ENCODE measurements at regions not wholly inside any gene's neighbourhood (a gene's known extent, or its start where the extent isn't known, plus 50 kb on each side); places are given as distances from the start of the nearest gene placed in this dataset.
"Not testable (repeated sequence)": the region's sequence is repeated elsewhere in the genome, so short reads cannot be mapped to it uniquely, and the experiment has no call there.

GRCh38 chr6:114865506-114865905, 522.7 kb upstream of the HS3ST5 start:
- H3K36me3 ChIP-seq (ENCODE audit: control insufficient read depth in 2 of 2, insufficient read depth in 2 of 2, low read length in 1 of 2); H3K4me1 ChIP-seq (ENCODE audit: control insufficient read depth in 2 of 2, insufficient read depth in 2 of 2, low read length in 2 of 2); H3K27ac ChIP-seq (ENCODE audit: low read depth in 1 of 2, low read length in 1 of 2); H3K4me3 ChIP-seq (ENCODE audit: low read length in 2 of 2); H3K27me3 ChIP-seq (ENCODE audit: control insufficient read depth in 2 of 2, insufficient read depth in 1 of 2, low read length in 1 of 2); H3K9me3 ChIP-seq (ENCODE audit: control insufficient read depth in 2 of 2, insufficient read depth in 1 of 2, low read length in 1 of 2); DNase-seq (ENCODE audit: low read depth in 6 of 9, low spot score in 9 of 9): not testable (repeated sequence)
- 96% methylated on average over 14 of the region's 14 CpGs for WGBS

GRCh38 chr6:114863610-114864009, 520.8 kb upstream of the HS3ST5 start:
- Histone ChIP-seq H3K4me3 (ENCODE audit: low read length in 2 of 2) (no peak overlapping the region), H3K9me3 (ENCODE audit: control insufficient read depth in 2 of 2, insufficient read depth in 1 of 2, low read length in 1 of 2) (peaks cover 0 to 3% of the 10 kb centered on the region in 2 donors), H3K4me1 (ENCODE audit: control insufficient read depth in 2 of 2, insufficient read depth in 2 of 2, low read length in 2 of 2) (no peaks in the 10 kb centered on the region), H3K27me3 (ENCODE audit: control insufficient read depth in 2 of 2, insufficient read depth in 1 of 2, low read length in 1 of 2) (no peaks in the 10 kb centered on the region), H3K27ac (ENCODE audit: low read depth in 1 of 2, low read length in 1 of 2) (no peak overlapping the region), H3K36me3 (ENCODE audit: control insufficient read depth in 2 of 2, insufficient read depth in 2 of 2, low read length in 1 of 2) (no peaks in the 10 kb centered on the region)
- 78% methylated on average over 2 of the region's 2 CpGs for WGBS
- no peak for DNase-seq (ENCODE audit: low read depth in 6 of 9, low spot score in 9 of 9)

DNA sequence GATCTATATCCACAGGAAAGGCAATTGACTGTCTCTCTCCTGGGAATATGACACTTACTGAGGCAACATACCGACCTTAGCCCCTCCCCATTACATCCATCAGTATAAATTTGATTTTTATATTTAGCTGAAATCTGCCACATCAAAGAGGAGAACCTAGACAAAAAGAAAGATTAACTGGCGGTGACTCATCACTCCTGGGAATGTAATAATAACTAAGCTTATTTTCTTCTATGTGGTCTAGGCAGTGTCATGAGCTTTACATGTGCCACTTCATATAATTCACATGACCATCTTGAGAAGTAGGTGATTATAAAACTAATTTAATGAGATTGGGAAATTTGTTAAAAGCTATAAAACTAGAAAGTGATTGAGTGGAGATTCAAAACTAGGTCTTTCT, 520.0 kb upstream of the HS3ST5 start:
- H3K4me3 ChIP-seq (ENCODE audit: low read length in 2 of 2), result no peak overlapping the region
- no peaks in the 10 kb centered on the region for H3K4me1 ChIP-seq (ENCODE audit: control insufficient read depth in 2 of 2, insufficient read depth in 2 of 2, low read length in 2 of 2)
- WGBS, result 81% methylated on average over 2 of the region's 2 CpGs
- H3K27me3 ChIP-seq (ENCODE audit: control insufficient read depth in 2 of 2, insufficient read depth in 1 of 2, low read length in 1 of 2), result no peaks in the 10 kb centered on the region
- no peak for DNase-seq (ENCODE audit: low read depth in 6 of 9, low spot score in 9 of 9)
- H3K36me3 ChIP-seq (ENCODE audit: control insufficient read depth in 2 of 2, insufficient read depth in 2 of 2, low read length in 1 of 2), result no peaks in the 10 kb centered on the region
- H3K27ac ChIP-seq (ENCODE audit: low read depth in 1 of 2, low read length in 1 of 2), result no peak overlapping the region
- H3K9me3 ChIP-seq (ENCODE audit: control insufficient read depth in 2 of 2, insufficient read depth in 1 of 2, low read length in 1 of 2), result peaks cover 0 to 3% of the 10 kb centered on the region in 2 donors

DNA sequence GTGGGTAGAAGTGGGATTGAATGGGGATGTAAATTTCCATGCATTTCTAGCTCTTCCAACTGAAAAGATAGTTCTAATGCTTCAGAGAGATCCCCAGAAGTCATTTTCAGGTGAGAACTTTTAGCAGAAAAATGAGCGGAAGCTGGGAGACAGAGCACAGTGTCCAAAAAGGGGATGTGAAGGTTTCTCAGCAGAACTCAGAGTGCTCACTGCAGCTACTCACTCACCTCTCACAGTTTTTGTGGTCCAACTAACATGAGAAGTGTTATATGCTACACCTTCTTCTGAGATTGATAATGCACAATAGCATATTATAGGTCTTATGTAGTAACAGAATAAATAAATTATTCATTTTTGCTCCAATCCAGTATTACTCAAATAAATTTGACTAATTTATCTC, 519.2 kb upstream of the HS3ST5 start:
- WGBS, result 96% methylated on average over 1 of the region's 1 CpG
- Histone ChIP-seq H3K4me3 (ENCODE audit: low read length in 2 of 2) (no peak overlapping the region), H3K9me3 (ENCODE audit: control insufficient read depth in 2 of 2, insufficient read depth in 1 of 2, low read length in 1 of 2) (peaks cover 0 to 3% of the 10 kb centered on the region in 2 donors), H3K4me1 (ENCODE audit: control insufficient read depth in 2 of 2, insufficient read depth in 2 of 2, low read length in 2 of 2) (no peaks in the 10 kb centered on the region), H3K27ac (ENCODE audit: low read depth in 1 of 2, low read length in 1 of 2) (no peak overlapping the region), H3K36me3 (ENCODE audit: control insufficient read depth in 2 of 2, insufficient read depth in 2 of 2, low read length in 1 of 2) (no peaks in the 10 kb centered on the region), H3K27me3 (ENCODE audit: control insufficient read depth in 2 of 2, insufficient read depth in 1 of 2, low read length in 1 of 2) (no peaks in the 10 kb centered on the region)
- no peak for DNase-seq (ENCODE audit: low read depth in 6 of 9, low spot score in 9 of 9)

DNA sequence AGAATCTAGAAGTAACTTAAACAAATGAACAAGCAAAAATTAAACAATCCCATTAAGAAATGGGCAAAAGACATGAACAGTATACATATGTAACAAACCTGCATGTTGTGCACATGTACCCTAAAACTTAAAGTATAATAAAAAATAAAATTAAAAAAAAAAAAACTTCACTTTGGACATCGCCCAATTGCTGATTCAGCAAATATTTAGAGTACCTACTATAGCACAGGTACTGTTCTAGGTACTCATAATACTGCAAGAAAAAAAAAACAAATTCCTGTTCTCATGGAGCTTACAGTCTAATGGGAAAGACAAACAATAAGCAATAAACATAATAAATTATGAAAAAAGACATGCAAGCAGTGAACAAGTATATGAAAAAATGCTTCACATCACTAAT, 501.5 kb upstream of the HS3ST5 start:
- H3K9me3 ChIP-seq (ENCODE audit: control insufficient read depth in 2 of 2, insufficient read depth in 1 of 2, low read length in 1 of 2), result no peaks in the 10 kb centered on the region
- no peaks in the 10 kb centered on the region for H3K4me1 ChIP-seq (ENCODE audit: control insufficient read depth in 2 of 2, insufficient read depth in 2 of 2, low read length in 2 of 2)
- no peaks in the 10 kb centered on the region for H3K27me3 ChIP-seq (ENCODE audit: control insufficient read depth in 2 of 2, insufficient read depth in 1 of 2, low read length in 1 of 2)
- H3K4me3 ChIP-seq (ENCODE audit: low read length in 2 of 2), result no peak overlapping the region
- 87% methylated on average over 1 of the region's 1 CpG for WGBS
- DNase-seq (ENCODE audit: low read depth in 6 of 9, low spot score in 9 of 9), result no peak
- no peak overlapping the region for H3K27ac ChIP-seq (ENCODE audit: low read depth in 1 of 2, low read length in 1 of 2)
- no peaks in the 10 kb centered on the region for H3K36me3 ChIP-seq (ENCODE audit: control insufficient read depth in 2 of 2, insufficient read depth in 2 of 2, low read length in 1 of 2)

DNA sequence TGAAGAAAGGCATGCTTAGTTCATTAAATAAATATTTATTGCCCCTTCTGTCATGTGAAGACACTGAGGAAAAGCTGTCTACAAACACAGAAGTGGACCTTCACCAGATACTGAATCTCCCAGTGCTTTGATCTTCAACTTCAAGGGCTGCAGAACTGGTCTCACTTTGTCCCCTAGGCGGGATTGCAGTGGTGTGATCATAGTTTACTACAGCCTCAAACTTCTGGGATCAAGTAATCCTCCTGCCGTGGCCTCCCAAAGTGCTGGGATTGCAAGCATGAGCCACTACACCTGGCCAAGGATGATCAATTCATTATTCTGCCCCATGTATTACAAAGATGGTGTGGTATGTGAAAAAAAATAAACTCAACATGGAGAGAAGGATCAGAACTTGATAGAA, 496.2 kb upstream of the HS3ST5 start:
- Histone ChIP-seq H3K27me3 (ENCODE audit: control insufficient read depth in 2 of 2, insufficient read depth in 1 of 2, low read length in 1 of 2) (no peaks in the 10 kb centered on the region), H3K4me3 (ENCODE audit: low read length in 2 of 2) (no peak overlapping the region), H3K27ac (ENCODE audit: low read depth in 1 of 2, low read length in 1 of 2) (no peak overlapping the region), H3K9me3 (ENCODE audit: control insufficient read depth in 2 of 2, insufficient read depth in 1 of 2, low read length in 1 of 2) (peaks cover 0 to 3% of the 10 kb centered on the region in 2 donors), H3K36me3 (ENCODE audit: control insufficient read depth in 2 of 2, insufficient read depth in 2 of 2, low read length in 1 of 2) (no peaks in the 10 kb centered on the region), H3K4me1 (ENCODE audit: control insufficient read depth in 2 of 2, insufficient read depth in 2 of 2, low read length in 2 of 2) (no peaks in the 10 kb centered on the region)
- no peak for DNase-seq (ENCODE audit: low read depth in 6 of 9, low spot score in 9 of 9)
- 84% methylated on average over 2 of the region's 2 CpGs for WGBS

GRCh38 chr6:114833211-114833610, 490.4 kb upstream of the HS3ST5 start:
- Histone ChIP-seq H3K4me3 (ENCODE audit: low read length in 2 of 2) (no peak overlapping the region), H3K27ac (ENCODE audit: low read depth in 1 of 2, low read length in 1 of 2) (no peak overlapping the region), H3K9me3 (ENCODE audit: control insufficient read depth in 2 of 2, insufficient read depth in 1 of 2, low read length in 1 of 2) (no peaks in the 10 kb centered on the region), H3K36me3 (ENCODE audit: control insufficient read depth in 2 of 2, insufficient read depth in 2 of 2, low read length in 1 of 2) (no peaks in the 10 kb centered on the region), H3K4me1 (ENCODE audit: control insufficient read depth in 2 of 2, insufficient read depth in 2 of 2, low read length in 2 of 2) (no peaks in the 10 kb centered on the region), H3K27me3 (ENCODE audit: control insufficient read depth in 2 of 2, insufficient read depth in 1 of 2, low read length in 1 of 2) (no peaks in the 10 kb centered on the region)
- DNase-seq (ENCODE audit: low read depth in 6 of 9, low spot score in 9 of 9), result no peak
- WGBS, result 91% methylated on average over 1 of the region's 1 CpG

DNA sequence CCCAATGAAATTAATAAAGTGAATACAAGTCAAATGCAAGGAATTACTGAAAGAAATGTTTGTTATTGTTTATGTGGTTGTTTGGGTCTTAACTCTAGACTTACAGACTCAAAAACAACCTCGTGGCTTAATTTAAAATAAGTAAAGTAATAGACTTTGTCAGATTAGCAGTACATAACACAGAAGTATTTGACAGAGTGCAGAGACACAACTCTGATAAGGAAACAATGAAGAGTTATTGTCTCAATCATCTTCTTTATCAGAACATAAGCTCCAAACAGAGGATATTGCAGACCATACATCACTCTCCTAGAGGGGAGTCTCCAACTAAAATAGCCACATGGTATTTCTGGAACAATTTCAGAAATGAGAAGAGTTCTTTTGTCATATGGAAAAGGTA, 487.7 kb upstream of the HS3ST5 start:
- Histone ChIP-seq H3K4me1 (ENCODE audit: control insufficient read depth in 2 of 2, insufficient read depth in 2 of 2, low read length in 2 of 2) (no peaks in the 10 kb centered on the region), H3K27ac (ENCODE audit: low read depth in 1 of 2, low read length in 1 of 2) (no peak overlapping the region), H3K4me3 (ENCODE audit: low read length in 2 of 2) (no peak overlapping the region), H3K36me3 (ENCODE audit: control insufficient read depth in 2 of 2, insufficient read depth in 2 of 2, low read length in 1 of 2) (no peaks in the 10 kb centered on the region), H3K27me3 (ENCODE audit: control insufficient read depth in 2 of 2, insufficient read depth in 1 of 2, low read length in 1 of 2) (no peaks in the 10 kb centered on the region), H3K9me3 (ENCODE audit: control insufficient read depth in 2 of 2, insufficient read depth in 1 of 2, low read length in 1 of 2) (no peaks in the 10 kb centered on the region)
- 68% methylated on average over 1 of the region's 1 CpG for WGBS
- DNase-seq (ENCODE audit: low read depth in 6 of 9, low spot score in 9 of 9), result no peak

DNA sequence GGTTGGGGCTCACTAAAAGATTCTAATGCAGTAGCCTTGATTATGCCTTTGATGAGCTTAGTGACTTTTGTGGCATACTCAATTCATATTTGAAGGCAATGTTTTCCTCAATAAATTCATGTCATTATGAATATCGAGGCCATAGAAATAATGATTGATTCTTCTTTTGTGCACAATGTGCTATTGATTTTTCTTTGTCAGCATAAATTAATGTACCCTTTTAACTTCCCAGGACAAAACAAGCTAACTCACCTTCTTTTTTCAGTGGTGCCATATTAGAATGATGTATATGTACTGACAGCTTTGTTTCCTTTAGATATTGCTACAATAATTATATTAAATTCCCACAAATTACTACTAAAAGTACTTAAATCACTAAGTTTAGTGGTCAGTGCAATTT, 484.3 kb upstream of the HS3ST5 start:
- Histone ChIP-seq H3K9me3 (ENCODE audit: control insufficient read depth in 2 of 2, insufficient read depth in 1 of 2, low read length in 1 of 2) (no peaks in the 10 kb centered on the region), H3K27me3 (ENCODE audit: control insufficient read depth in 2 of 2, insufficient read depth in 1 of 2, low read length in 1 of 2) (no peaks in the 10 kb centered on the region), H3K4me3 (ENCODE audit: low read length in 2 of 2) (no peak overlapping the region), H3K27ac (ENCODE audit: low read depth in 1 of 2, low read length in 1 of 2) (no peak overlapping the region), H3K4me1 (ENCODE audit: control insufficient read depth in 2 of 2, insufficient read depth in 2 of 2, low read length in 2 of 2) (no peaks in the 10 kb centered on the region), H3K36me3 (ENCODE audit: control insufficient read depth in 2 of 2, insufficient read depth in 2 of 2, low read length in 1 of 2) (no peaks in the 10 kb centered on the region)
- DNase-seq (ENCODE audit: low read depth in 6 of 9, low spot score in 9 of 9), result no peak
- 86% methylated on average over 1 of the region's 1 CpG for WGBS

DNA sequence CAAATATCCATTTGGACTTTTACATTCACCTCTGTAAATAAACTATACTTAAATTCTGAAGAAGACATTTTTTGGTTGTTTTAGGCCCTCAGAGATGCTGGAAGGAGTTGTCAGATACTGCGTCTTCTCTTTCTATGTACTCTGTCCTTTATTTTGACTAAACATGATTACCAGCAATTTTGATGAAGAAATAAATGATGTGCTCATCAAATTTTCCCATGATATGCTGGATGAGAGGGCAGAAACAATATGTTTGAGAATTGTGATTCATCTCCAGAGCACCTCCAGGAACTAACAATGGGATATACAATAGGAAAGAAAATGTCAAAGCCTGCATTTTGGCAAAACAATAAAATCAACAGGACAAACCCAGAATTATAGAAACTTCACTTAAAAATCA, 481.6 kb upstream of the HS3ST5 start:
- Histone ChIP-seq H3K27me3 (ENCODE audit: control insufficient read depth in 2 of 2, insufficient read depth in 1 of 2, low read length in 1 of 2) (no peaks in the 10 kb centered on the region), H3K4me1 (ENCODE audit: control insufficient read depth in 2 of 2, insufficient read depth in 2 of 2, low read length in 2 of 2) (no peaks in the 10 kb centered on the region), H3K9me3 (ENCODE audit: control insufficient read depth in 2 of 2, insufficient read depth in 1 of 2, low read length in 1 of 2) (no peaks in the 10 kb centered on the region), H3K27ac (ENCODE audit: low read depth in 1 of 2, low read length in 1 of 2) (no peak overlapping the region), H3K4me3 (ENCODE audit: low read length in 2 of 2) (no peak overlapping the region), H3K36me3 (ENCODE audit: control insufficient read depth in 2 of 2, insufficient read depth in 2 of 2, low read length in 1 of 2) (no peaks in the 10 kb centered on the region)
- DNase-seq (ENCODE audit: low read depth in 6 of 9, low spot score in 9 of 9), result no peak
- 96% methylated on average over 1 of the region's 1 CpG for WGBS

Data from thymus (tissue), 11 donors.